Endothelial cell of umbilical vein (primary cell): ENCODE measurements at regions not wholly inside any gene's neighbourhood (a gene's known extent, or its start where the extent isn't known, plus 50 kb on each side); places are given as distances from the start of the nearest gene placed in this dataset.

Source experiments
- CTCF ChIP-seq, 2 donors: IDR thresholded peaks; 1 replicate in 1 of 2; 2 replicates in 1 of 2; pipeline ENCODE4 v1.5.1; 2011; ENCODE audit warnings: low read length in 2 of 2, mild to moderate bottlenecking in 2 of 2, moderate library complexity in 2 of 2, control low read depth in 1 of 2, inconsistent platforms in 1 of 2, low read depth in 1 of 2; ENCODE audit not compliant: insufficient read depth in 1 of 2; ENCODE audit errors: extremely low read depth in 1 of 2
- FOS ChIP-seq: IDR thresholded peaks from 2 replicates; pipeline ENCODE4 v1.6.1; 2011; ENCODE audit warnings: mild to moderate bottlenecking, low read length, moderate library complexity, borderline replicate concordance; ENCODE audit not compliant: insufficient read depth
- POLR2A ChIP-seq: IDR thresholded peaks from 2 replicates; pipeline ENCODE4 v1.6.1; 2012; ENCODE audit warnings: low read depth, mild to moderate bottlenecking, control low read depth, low read length

- TF ChIP-seq CTCF (IDR thresholded peaks at IDR 0.05; ENCODE audit: extremely low read depth in 1 of 2, insufficient read depth in 1 of 2, low read depth in 1 of 2, low read length in 2 of 2) (no peak), POLR2A (no peak), FOS (no peak)
These were observed 80.8 kb upstream of the TJP1 start for GRCh38 chr15:29903028-29903427.
